Loucy (cell line): ENCODE measurements at regions not wholly inside any gene's neighbourhood (a gene's known extent, or its start where the extent isn't known, plus 50 kb on each side); places are given as distances from the start of the nearest gene placed in this dataset.

Experiments used
- H2AFZ ChIP-seq: fragments of 200-600 bp; sonication (generic); 2 replicates; pipeline ENCODE4 v1.6.0; 2016; ENCODE audit warnings: antibody characterized with exemption, mild to moderate bottlenecking, low read length, moderate library complexity
- H3F3A ChIP-seq: fragments of 200-600 bp; 2 replicates; pipeline ENCODE4 v1.6.0; 2016; ENCODE audit warnings: antibody characterized with exemption, low read depth, mild to moderate bottlenecking
- H3K27me3 ChIP-seq: fragments of 200-600 bp; sonication (generic); 2 replicates; pipeline ENCODE4 v1.6.1; 2014; ENCODE audit warnings: low read length, mild to moderate bottlenecking; ENCODE audit not compliant: insufficient read depth, poor library complexity, severe bottlenecking
- H3K36me3 ChIP-seq: fragments of 200-600 bp; sonication (generic); 2 replicates; pipeline ENCODE4 v1.6.1; 2016; ENCODE audit warnings: low read length; ENCODE audit not compliant: insufficient read depth
- H3K4me1 ChIP-seq: fragments of 200-600 bp; sonication (generic); 2 replicates; pipeline ENCODE4 v1.5.1; 2014; ENCODE audit warnings: low read length, mild to moderate bottlenecking; ENCODE audit not compliant: insufficient read depth, poor library complexity, severe bottlenecking
- H3K4me2 ChIP-seq: fragments of 200-600 bp; sonication (generic); 2 replicates; pipeline ENCODE4 v1.6.0; 2014; ENCODE audit warnings: antibody characterized with exemption, low read length, low read depth, mild to moderate bottlenecking; ENCODE audit not compliant: poor library complexity, severe bottlenecking
- H3K4me3 ChIP-seq: fragments of 200-600 bp; sonication (generic); 2 replicates; pipeline ENCODE4 v1.5.1; 2014; ENCODE audit warnings: low read length, mild to moderate bottlenecking, mixed read lengths; ENCODE audit not compliant: poor library complexity, severe bottlenecking
- H3K79me2 ChIP-seq: fragments of 200-600 bp; sonication (generic); 2 replicates; pipeline ENCODE4 v1.6.1; 2014; ENCODE audit warnings: low read length; ENCODE audit not compliant: insufficient read depth
- H3K9ac ChIP-seq: fragments of 200-600 bp; sonication (generic); 2 replicates; pipeline ENCODE4 v1.6.0; 2014; ENCODE audit warnings: mild to moderate bottlenecking, low read depth, low read length, moderate library complexity; ENCODE audit not compliant: poor library complexity, severe bottlenecking
- H3K9me2 ChIP-seq: fragments of 200-600 bp; sonication (generic); replicated peaks from 2 replicates; pipeline ENCODE4 v1.6.1; 2016; ENCODE audit warnings: low read depth, low read length, mixed read lengths
- H3K9me3 ChIP-seq: fragments of 200-600 bp; sonication (generic); 2 replicates; pipeline ENCODE4 v1.6.1; 2014; ENCODE audit warnings: mild to moderate bottlenecking, antibody characterized with exemption, low read length, low read depth; ENCODE audit not compliant: insufficient read depth
- H4K20me1 ChIP-seq: fragments of 200-600 bp; sonication (generic); 2 replicates; pipeline ENCODE4 v1.6.0; 2014; ENCODE audit warnings: antibody characterized with exemption, low read length, mild to moderate bottlenecking; ENCODE audit not compliant: insufficient read depth, poor library complexity, severe bottlenecking
- EZH2phosphoT487 ChIP-seq: fragments of 200-600 bp; IDR thresholded peaks from 2 replicates; pipeline ENCODE4 v1.6.1; 2018; ENCODE audit warnings: antibody characterized with exemption, mild to moderate bottlenecking, moderate library complexity, borderline replicate concordance
- TF ChIP-seq, protein P1 (sequence below): fragments of 200-600 bp; sonication (generic); conservative IDR thresholded peaks from 2 replicates; pipeline ENCODE4 v1.5.1; 2014; ENCODE audit warnings: mild to moderate bottlenecking, antibody characterized with exemption, low read length

DNA sequence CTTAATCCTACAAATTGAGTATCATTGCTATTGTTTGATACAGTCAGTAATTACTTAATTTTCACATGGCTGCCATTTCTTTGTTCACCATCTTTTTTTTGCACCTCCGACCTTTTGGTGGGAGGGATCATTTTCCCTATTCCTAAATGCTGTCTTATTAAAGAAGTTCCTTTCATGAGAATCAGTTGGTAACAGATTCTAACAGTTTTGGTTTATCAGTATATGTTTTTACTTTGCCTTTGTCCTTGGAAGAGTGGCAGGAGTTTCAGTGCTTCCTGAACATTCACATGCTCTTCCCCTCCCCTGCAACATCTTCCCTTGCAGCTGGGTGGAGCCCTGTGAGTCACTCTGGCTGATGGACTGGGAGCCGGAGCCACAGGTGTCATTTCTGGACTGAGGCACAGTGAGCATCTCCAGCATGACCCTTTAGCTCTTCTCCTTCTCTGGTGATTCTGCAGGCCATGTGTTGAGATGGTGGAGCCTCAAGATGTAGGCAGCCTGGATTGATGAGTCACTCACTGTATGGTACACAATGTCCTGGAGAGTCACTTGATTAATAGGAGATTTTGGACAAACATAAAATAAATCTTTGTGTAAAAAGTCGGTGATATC is 217.7 kb downstream of the URB2 start:
- no peaks in the 10 kb centered on the region for H3F3A ChIP-seq
- TF ChIP-seq, protein P1, sequence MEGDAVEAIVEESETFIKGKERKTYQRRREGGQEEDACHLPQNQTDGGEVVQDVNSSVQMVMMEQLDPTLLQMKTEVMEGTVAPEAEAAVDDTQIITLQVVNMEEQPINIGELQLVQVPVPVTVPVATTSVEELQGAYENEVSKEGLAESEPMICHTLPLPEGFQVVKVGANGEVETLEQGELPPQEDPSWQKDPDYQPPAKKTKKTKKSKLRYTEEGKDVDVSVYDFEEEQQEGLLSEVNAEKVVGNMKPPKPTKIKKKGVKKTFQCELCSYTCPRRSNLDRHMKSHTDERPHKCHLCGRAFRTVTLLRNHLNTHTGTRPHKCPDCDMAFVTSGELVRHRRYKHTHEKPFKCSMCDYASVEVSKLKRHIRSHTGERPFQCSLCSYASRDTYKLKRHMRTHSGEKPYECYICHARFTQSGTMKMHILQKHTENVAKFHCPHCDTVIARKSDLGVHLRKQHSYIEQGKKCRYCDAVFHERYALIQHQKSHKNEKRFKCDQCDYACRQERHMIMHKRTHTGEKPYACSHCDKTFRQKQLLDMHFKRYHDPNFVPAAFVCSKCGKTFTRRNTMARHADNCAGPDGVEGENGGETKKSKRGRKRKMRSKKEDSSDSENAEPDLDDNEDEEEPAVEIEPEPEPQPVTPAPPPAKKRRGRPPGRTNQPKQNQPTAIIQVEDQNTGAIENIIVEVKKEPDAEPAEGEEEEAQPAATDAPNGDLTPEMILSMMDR: peak; percentile 42
- no peak for TF ChIP-seq EZH2phosphoT487
- no peaks in the 10 kb centered on the region for H3K36me3 ChIP-seq
- H3K79me2 ChIP-seq: no peaks in the 10 kb centered on the region
- H3K9ac ChIP-seq: no peak overlapping the region
- H3K27me3 ChIP-seq: no peaks in the 10 kb centered on the region
- no peaks in the 10 kb centered on the region for H3K9me2 ChIP-seq
- H3K4me3 ChIP-seq: no peak overlapping the region
- no peaks in the 10 kb centered on the region for H3K9me3 ChIP-seq
- H3K4me1 ChIP-seq: no peaks in the 10 kb centered on the region
- H4K20me1 ChIP-seq: no peaks in the 10 kb centered on the region
- peak overlapping the region; percentile 73 for H2AFZ ChIP-seq
- no peak overlapping the region for H3K4me2 ChIP-seq

DNA sequence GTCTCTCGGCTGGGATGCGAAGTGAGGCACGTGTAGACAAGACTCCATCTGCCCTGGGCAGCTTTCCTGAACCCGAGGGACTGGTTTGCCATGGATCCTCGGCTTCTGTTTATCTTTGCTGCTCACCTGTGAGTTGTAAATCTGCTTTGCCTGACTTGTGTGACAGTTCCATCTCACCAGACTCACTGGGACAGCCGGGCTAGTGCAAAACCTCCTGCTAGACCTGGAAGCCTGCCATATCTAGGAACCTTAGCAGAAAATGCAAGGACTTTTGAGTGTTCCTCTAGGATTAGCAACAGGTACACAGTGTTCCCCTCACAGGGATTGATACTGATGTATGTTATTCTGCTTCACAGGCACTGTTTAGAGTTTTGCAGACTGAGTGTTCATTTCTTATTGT is 218.6 kb downstream of the URB2 start:
- no peak overlapping the region for H3K4me2 ChIP-seq
- no peaks in the 10 kb centered on the region for H3K9me2 ChIP-seq
- no peaks in the 10 kb centered on the region for H3F3A ChIP-seq
- TF ChIP-seq EZH2phosphoT487: no peak
- TF ChIP-seq, protein P1: no peak
- no peaks in the 10 kb centered on the region for H3K79me2 ChIP-seq
- H3K27me3 ChIP-seq: no peaks in the 10 kb centered on the region
- H3K4me1 ChIP-seq: no peaks in the 10 kb centered on the region
- no peak overlapping the region for H3K4me3 ChIP-seq
- no peaks in the 10 kb centered on the region for H4K20me1 ChIP-seq
- 0 out of 2 replicates have a peak overlapping the region, but pooled peaks have one; percentile 5 for H2AFZ ChIP-seq
- H3K9ac ChIP-seq: no peak overlapping the region
- H3K9me3 ChIP-seq: no peaks in the 10 kb centered on the region
- H3K36me3 ChIP-seq: no peaks in the 10 kb centered on the region

GRCh38 chr1:229845410-229846138 is 219.5 kb downstream of the URB2 start:
- no peaks in the 10 kb centered on the region for H3K4me1 ChIP-seq
- TF ChIP-seq, protein P1: no peak
- no peak for TF ChIP-seq EZH2phosphoT487

More at GRCh38 chr1:229845410-229846138, 219.5 kb downstream of the URB2 start:
- Histone ChIP-seq H3K9ac (no peak overlapping the region), H3K27me3 (no peaks in the 10 kb centered on the region), H3K4me2 (no peak overlapping the region), H3K4me3 (no peak overlapping the region), H2AFZ (no peak overlapping the region), H3F3A (no peaks in the 10 kb centered on the region), H3K9me2 (no peaks in the 10 kb centered on the region), H4K20me1 (no peaks in the 10 kb centered on the region), H3K9me3 (no peaks in the 10 kb centered on the region), H3K79me2 (no peaks in the 10 kb centered on the region), H3K36me3 (no peaks in the 10 kb centered on the region)
